Esophagus muscularis mucosa (tissue), 3 donors: ENCODE measurements at regions not wholly inside any gene's neighbourhood (a gene's known extent, or its start where the extent isn't known, plus 50 kb on each side); places are given as distances from the start of the nearest gene placed in this dataset.

Source experiments
- CTCF ChIP-seq, 3 experiments: fragments of 200-600 bp in 2 of 3; fragments of 450-650 bp in 1 of 3; sonication (generic) in 2 of 3; IDR thresholded peaks; one replicate each; pipeline ENCODE4 v1.5.1; 2017 to 2019; ENCODE audit warnings: antibody characterized with exemption in 3 of 3, mild to moderate bottlenecking in 2 of 3, moderate library complexity in 1 of 3
- POLR2A ChIP-seq: fragments of 450-650 bp; IDR thresholded peaks from one replicate; pipeline ENCODE4 v1.6.1; 2017; ENCODE audit warnings: antibody characterized with exemption, moderate library complexity, mild to moderate bottlenecking, low read depth

GRCh38 chr12:73106896-73107295, 834.7 kb downstream of the TRHDE start:
- TF ChIP-seq CTCF (IDR thresholded peaks at IDR 0.05): no peak
- TF ChIP-seq POLR2A: no peak
